C4-2B (cell line): ENCODE measurements at regions not wholly inside any gene's neighbourhood (a gene's known extent, or its start where the extent isn't known, plus 50 kb on each side); places are given as distances from the start of the nearest gene placed in this dataset.

ENCODE experiments used
- ZFX ChIP-seq: fragments of 450-650 bp; IDR thresholded peaks from 2 replicates; pipeline ENCODE4 v1.6.1; 2017
- TF ChIP-seq, protein P1 (sequence below): fragments of 450-650 bp; conservative IDR thresholded peaks from 2 replicates; pipeline ENCODE4 v1.5.1; 2017; ENCODE audit warnings: mild to moderate bottlenecking

DNA sequence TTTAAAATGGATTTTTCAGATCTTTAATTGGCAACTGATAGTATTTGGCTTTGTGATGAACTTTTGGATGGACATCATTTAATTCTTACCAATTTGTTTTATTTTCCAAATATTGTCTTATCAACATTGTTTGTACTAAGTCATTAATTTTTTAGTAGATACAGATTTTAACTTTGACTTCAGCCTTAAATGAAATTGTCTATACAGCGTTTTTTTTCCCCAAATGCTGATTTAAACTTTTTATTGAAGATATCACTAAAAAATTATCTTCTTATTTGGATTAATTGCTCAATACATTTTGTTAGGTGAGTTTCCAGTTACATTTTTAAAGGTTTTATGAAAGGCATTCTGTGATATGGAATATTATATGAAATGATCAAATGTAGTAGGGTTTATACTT lies 123.6 kb upstream of the MMS22L start:
- TF ChIP-seq, protein P1, sequence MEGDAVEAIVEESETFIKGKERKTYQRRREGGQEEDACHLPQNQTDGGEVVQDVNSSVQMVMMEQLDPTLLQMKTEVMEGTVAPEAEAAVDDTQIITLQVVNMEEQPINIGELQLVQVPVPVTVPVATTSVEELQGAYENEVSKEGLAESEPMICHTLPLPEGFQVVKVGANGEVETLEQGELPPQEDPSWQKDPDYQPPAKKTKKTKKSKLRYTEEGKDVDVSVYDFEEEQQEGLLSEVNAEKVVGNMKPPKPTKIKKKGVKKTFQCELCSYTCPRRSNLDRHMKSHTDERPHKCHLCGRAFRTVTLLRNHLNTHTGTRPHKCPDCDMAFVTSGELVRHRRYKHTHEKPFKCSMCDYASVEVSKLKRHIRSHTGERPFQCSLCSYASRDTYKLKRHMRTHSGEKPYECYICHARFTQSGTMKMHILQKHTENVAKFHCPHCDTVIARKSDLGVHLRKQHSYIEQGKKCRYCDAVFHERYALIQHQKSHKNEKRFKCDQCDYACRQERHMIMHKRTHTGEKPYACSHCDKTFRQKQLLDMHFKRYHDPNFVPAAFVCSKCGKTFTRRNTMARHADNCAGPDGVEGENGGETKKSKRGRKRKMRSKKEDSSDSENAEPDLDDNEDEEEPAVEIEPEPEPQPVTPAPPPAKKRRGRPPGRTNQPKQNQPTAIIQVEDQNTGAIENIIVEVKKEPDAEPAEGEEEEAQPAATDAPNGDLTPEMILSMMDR = no peak
- TF ChIP-seq ZFX = no peak
